Body of pancreas (tissue), 4 donors: ENCODE measurements at regions not wholly inside any gene's neighbourhood (a gene's known extent, or its start where the extent isn't known, plus 50 kb on each side); places are given as distances from the start of the nearest gene placed in this dataset.

Experiments
- ATAC-seq: fragments of 150-250 bp; one replicate; pipeline ENCODE4 v1.9.1; 2016
- DNase-seq, 4 donors: peaks; one replicate each; pipeline ENCODE4 v3.0.0-alpha.2; 2019
- H3K27ac ChIP-seq, 4 donors: fragments of 200-600 bp; sonication (generic); 1 replicate in 3 of 4; 2 replicates in 1 of 4; pipeline versions ENCODE4 v1.5.1 to v1.6.1; 2016 to 2019; ENCODE audit warnings: mild to moderate bottlenecking in 1 of 4, mixed read lengths in 1 of 4, moderate library complexity in 1 of 4
- H3K27me3 ChIP-seq, 2 donors: fragments of 200-600 bp; sonication (generic); one replicate each; pipeline ENCODE4 v1.6.0; 2016; ENCODE audit warnings: mild to moderate bottlenecking in 1 of 2
- H3K36me3 ChIP-seq, 2 donors: fragments of 200-600 bp; sonication (generic); replicated peaks in 1 of 2; 2 replicates each; pipeline ENCODE4 v1.5.1; 2016; ENCODE audit warnings: low read depth in 2 of 2; ENCODE audit not compliant: insufficient read depth in 1 of 2
- H3K4me1 ChIP-seq: fragments of 200-600 bp; sonication (generic); one replicate; pipeline ENCODE4 v1.6.0; 2016
- H3K4me3 ChIP-seq, 2 donors: fragments of 200-600 bp; sonication (generic); 1 replicate in 1 of 2; 2 replicates in 1 of 2; pipeline ENCODE4 v1.5.1; 2016 to 2019
- H3K9me3 ChIP-seq, 3 donors: fragments of 200-600 bp; sonication (generic); 1 replicate in 2 of 3; 2 replicates in 1 of 3; pipeline ENCODE4 v1.5.1; 2016
- POLR2A ChIP-seq, 3 donors: fragments of 450-650 bp; IDR thresholded peaks; one replicate each; pipeline ENCODE4 v1.6.1; 2016; ENCODE audit warnings: antibody characterized with exemption in 3 of 3, mild to moderate bottlenecking in 2 of 3
- WGBS, 2 donors: methylation state at CpG; one replicate each; pipeline ENCODE4 v1.1.5; 2017; 5-methylcytosine and 5-hydroxymethylcytosine counted together
- intact Hi-C: fragments of 100-400 bp; cut with DNase I; formaldehyde crosslinking; loops from one replicate; pipeline ENCODE4 v1.15.1; 2023
- TF ChIP-seq, protein P1 (sequence below), 7 experiments: fragments of 450-650 bp in 4 of 7; fragments of 200-600 bp in 3 of 7; sonication (generic) in 3 of 7; IDR thresholded peaks; one replicate each; pipeline ENCODE4 v1.5.1; 2016 to 2019; ENCODE audit warnings: antibody characterized with exemption in 7 of 7

DNA sequence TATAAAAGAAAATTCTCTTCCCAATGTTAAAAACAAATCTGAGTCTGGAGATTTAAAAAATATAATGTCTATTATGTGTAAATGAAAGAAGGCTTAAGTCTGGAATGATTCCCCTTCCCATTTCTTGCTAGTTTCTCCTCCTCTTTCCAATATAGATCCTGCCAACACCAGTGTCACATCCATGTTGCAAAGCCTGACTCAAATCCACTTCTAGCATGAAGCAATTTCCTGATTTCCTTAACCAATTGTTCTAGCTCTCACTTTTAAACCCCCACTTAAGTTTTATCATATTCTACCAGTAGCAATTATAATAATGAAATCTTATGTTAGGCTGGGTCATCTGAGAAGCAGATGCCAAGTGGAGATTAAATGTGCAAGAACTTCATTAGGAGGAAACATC is 100.1 kb upstream of the SEC61G start:
- intact Hi-C loops = no loop called here
- no peak overlapping the region for H3K27ac ChIP-seq
- H3K4me1 ChIP-seq = no peaks in the 10 kb centered on the region
- no peaks in the 10 kb centered on the region for H3K36me3 ChIP-seq
- no peaks in the 10 kb centered on the region for H3K9me3 ChIP-seq
- no peak for ATAC-seq
- no peaks in the 10 kb centered on the region for H3K27me3 ChIP-seq
- no peak overlapping the region for H3K4me3 ChIP-seq
- TF ChIP-seq, protein P1, sequence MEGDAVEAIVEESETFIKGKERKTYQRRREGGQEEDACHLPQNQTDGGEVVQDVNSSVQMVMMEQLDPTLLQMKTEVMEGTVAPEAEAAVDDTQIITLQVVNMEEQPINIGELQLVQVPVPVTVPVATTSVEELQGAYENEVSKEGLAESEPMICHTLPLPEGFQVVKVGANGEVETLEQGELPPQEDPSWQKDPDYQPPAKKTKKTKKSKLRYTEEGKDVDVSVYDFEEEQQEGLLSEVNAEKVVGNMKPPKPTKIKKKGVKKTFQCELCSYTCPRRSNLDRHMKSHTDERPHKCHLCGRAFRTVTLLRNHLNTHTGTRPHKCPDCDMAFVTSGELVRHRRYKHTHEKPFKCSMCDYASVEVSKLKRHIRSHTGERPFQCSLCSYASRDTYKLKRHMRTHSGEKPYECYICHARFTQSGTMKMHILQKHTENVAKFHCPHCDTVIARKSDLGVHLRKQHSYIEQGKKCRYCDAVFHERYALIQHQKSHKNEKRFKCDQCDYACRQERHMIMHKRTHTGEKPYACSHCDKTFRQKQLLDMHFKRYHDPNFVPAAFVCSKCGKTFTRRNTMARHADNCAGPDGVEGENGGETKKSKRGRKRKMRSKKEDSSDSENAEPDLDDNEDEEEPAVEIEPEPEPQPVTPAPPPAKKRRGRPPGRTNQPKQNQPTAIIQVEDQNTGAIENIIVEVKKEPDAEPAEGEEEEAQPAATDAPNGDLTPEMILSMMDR (IDR thresholded peaks at IDR 0.05) = no peak
- no peak for TF ChIP-seq POLR2A (IDR thresholded peaks at IDR 0.05)
- DNase-seq = no peak

DNA sequence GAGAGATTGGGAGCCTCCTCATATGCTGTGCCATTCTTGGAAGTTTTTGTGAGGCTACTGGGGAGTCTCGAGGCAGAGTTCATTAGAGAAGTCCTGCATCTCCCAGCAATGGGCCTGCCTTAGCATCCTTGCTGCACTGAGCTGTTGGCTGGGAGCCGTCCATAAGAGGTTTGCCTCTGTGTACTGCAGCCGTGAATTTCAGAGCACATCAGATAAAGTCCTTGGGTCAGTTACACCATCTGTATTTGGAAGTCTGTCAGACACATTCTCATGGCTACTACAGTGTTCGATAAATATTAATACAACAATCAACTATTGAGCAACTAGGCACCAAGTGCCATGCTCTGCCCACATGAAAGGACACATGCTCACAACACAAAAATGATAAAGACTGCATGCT is 100.5 kb upstream of the SEC61G start:
- Histone ChIP-seq H3K9me3 (no peaks in the 10 kb centered on the region), H3K27me3 (no peaks in the 10 kb centered on the region), H3K4me1 (no peaks in the 10 kb centered on the region), H3K36me3 (no peaks in the 10 kb centered on the region), H3K27ac (no peak overlapping the region), H3K4me3 (no peak overlapping the region)
- 32 to 54% methylated on average over 3 to 4 of the region's 4 CpGs for WGBS, 2 donors
- DNase-seq (no peak), ATAC-seq (no peak)
- intact Hi-C loops = no loop called here
- TF ChIP-seq POLR2A (IDR thresholded peaks at IDR 0.05) = no peak
- TF ChIP-seq, protein P1 (IDR thresholded peaks at IDR 0.05) = no peak

DNA sequence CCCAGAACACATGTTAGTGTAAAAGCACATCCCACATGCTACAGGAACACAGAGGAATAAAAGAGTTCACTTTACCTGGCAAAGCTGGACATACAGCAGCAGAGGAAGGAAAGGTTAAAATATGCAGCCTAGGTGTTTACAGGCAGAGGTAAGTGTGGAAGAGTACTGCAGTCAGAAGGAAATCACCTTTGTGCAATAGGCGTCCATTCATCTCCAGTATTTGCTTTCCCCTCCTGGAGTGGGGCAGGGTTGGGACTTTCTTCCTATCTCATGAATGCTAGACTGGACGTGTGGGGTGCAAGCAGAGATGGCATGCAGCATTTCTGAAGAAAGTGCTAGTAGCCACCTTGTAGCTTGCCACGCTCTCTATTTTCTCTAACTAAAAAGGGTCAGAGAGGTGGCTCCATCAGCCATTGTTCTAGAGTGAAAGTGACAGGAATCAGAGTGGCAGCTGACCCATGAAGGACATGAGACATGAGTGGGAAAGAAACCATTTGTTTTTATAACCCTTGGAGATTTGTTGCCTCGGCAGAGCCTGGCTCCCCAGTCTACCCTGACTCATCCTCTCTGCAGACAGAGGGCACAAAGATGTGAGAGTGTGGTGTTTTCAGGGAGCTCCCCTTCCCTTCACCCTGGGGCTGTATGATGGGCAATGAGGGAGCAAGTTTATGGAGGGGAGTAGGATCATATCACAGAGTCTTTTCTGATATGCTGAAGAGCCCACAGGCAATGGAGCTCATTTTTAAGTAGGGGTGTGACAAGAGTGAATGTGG is 101.2 kb upstream of the SEC61G start:
- no peak for ATAC-seq

DNA sequence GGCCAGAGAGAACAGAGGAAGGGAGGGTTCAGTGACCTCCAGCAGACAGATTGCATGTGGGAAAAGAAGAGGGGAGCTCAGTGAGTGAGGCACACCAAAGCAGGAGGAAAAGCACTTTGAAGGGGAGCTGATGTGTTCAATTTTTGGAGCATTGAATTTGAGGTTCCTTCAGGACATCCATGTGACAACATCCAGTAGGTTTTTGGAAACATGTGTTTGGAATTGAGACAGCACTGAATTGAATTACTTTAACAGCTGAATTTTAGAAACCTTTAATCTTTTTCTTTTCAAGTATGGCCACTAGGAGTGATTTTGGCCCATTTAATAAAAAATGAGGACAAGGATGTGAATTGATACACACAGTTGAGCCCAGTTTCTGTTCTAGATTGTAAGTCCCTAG is 101.8 kb upstream of the SEC61G start:
- no peaks in the 10 kb centered on the region for H3K36me3 ChIP-seq
- H3K9me3 ChIP-seq = no peaks in the 10 kb centered on the region
- no peaks in the 10 kb centered on the region for H3K4me1 ChIP-seq
- no peak for TF ChIP-seq POLR2A (IDR thresholded peaks at IDR 0.05)
- TF ChIP-seq, protein P1 (IDR thresholded peaks at IDR 0.05) = no peak
- H3K4me3 ChIP-seq = no peak overlapping the region
- H3K27ac ChIP-seq = no peak overlapping the region
- ATAC-seq (no peak), DNase-seq (no peak)
- H3K27me3 ChIP-seq = no peaks in the 10 kb centered on the region
- intact Hi-C loops = no loop called here

More for the DNA sequence above, 101.2 kb upstream of the SEC61G start:
- no peaks in the 10 kb centered on the region for H3K4me1 ChIP-seq
- TF ChIP-seq, protein P1 (IDR thresholded peaks at IDR 0.05) = no peak
- TF ChIP-seq POLR2A (IDR thresholded peaks at IDR 0.05) = no peak
- no peak overlapping the region for H3K4me3 ChIP-seq
- intact Hi-C loops = no loop called here
- no peaks in the 10 kb centered on the region for H3K36me3 ChIP-seq
- 56 to 66% methylated on average over 4 of the region's 4 CpGs for WGBS, 2 donors
- no peak for DNase-seq
- H3K27me3 ChIP-seq = no peaks in the 10 kb centered on the region
- no peak overlapping the region for H3K27ac ChIP-seq
- H3K9me3 ChIP-seq = no peaks in the 10 kb centered on the region

DNA sequence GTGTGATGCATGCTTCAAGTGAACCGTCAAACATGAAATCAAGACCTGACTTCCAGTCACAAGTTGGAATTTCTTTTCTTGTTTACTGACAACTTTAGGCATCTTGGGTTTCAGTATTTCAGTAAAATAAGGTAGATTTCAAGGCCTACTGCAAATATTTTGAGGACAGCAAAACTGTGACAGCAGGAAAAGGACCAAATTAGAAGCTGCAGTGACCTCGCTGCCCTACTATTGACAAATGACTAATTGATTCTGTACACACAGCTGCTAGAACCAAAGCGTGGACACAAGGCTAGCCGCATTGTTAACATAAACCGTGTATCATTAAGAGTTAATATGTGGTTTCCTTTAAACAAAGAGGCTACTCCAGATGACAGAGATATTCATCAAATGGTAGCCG is 105.7 kb upstream of the SEC61G start:
- WGBS, 2 donors = 20 to 45% methylated on average over 6 of the region's 6 CpGs
- ATAC-seq (no peak), DNase-seq (no peak)
- Histone ChIP-seq H3K4me3 (no peak overlapping the region), H3K9me3 (no peaks in the 10 kb centered on the region), H3K36me3 (no peaks in the 10 kb centered on the region), H3K27ac (no peak overlapping the region), H3K4me1 (no peaks in the 10 kb centered on the region), H3K27me3 (no peaks in the 10 kb centered on the region)
- TF ChIP-seq POLR2A (IDR thresholded peaks at IDR 0.05) = no peak
- TF ChIP-seq, protein P1 (IDR thresholded peaks at IDR 0.05) = no peak
- intact Hi-C loops = no loop called here
